Frontal cortex (tissue), 3 donors: ENCODE measurements at regions not wholly inside any gene's neighbourhood (a gene's known extent, or its start where the extent isn't known, plus 50 kb on each side); places are given as distances from the start of the nearest gene placed in this dataset.

Source experiments
- DNase-seq, 2 donors: peaks; one replicate each; pipeline ENCODE4 v3.0.0; 2012; ENCODE audit warnings: low spot score in 2 of 2
- FAIRE-seq: peaks from 2 replicates; lab custom pipeline; 2012; peaks lifted over from hg19 to GRCh38; lab: Jason Lieb, UNC
- donor health status: control.
- donor health status: control.
- donor health status: control.

DNA sequence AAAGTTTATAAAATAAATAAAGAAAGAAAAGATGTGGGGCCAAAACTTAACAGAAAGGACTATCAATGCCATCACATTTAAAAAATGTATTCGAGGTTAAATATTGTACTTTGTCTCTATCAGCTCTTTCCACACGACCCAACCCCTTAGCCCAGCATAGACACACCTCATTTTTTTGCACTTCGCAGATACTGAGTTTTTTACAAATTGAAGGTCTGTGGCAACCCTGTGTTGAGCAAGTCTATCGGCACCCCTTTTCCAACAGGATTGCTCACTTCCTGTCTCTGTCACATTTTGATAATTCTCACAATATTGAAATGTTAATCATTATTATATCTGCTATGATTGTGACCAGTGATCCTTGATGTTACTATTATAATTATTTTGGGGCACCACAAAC, 151.6 kb upstream of the TBX20 start:
- no peak for FAIRE-seq

DNA sequence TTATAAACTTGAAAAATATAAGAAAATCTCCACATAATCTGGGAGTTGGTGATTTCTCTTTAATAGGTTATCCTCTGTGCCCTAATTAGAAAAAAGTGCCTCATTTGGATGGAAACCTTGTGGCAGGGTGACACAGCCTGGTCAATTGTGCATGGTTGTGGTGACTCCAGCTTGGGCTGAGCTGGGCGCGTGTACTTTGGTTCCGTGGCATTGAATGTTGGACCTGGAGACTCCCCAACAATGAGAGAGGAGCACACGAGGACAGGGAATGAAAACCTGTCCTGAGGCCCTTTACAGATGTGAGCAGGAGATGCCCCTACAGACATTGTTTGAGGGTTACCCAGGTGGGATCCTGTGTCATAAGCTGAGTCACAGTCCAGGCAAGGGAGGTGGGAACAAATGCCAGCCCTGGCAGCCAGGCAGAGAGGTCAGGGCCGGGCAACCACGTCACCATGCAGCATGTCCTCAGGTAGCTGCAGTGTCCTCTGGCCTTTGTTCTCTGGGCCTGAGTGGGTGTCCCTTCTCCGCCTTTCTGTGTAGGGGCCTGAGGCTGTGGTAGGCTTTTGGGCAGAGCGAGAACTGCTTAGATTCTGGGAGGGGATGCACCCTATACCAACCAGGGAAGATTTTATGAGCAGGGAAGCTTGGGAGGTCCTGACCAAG, 147.4 kb upstream of the TBX20 start:
- no peak for FAIRE-seq

More for the DNA sequence above, 151.6 kb upstream of the TBX20 start:
- DNase-seq, result no peak

DNA sequence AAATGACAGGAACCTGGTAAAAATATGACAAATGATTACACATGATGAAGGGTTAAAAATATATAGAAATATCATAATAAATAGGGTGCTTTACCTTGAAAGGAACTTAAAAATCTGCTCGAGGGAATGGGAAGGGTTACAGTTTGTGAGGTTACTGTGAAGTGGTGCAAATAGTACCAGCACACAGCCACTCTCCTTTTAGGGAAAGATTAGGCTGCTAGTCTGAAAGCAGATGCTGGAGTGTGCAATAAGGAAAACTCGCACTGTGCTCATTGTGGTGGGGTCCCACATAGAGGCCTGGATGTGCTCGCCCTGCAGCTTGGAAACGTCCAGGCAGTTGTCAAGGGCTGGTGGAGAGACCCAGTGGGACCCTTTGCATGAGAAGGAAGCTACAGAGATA, 145.9 kb upstream of the TBX20 start:
- no peak for FAIRE-seq
- no peak for DNase-seq

More for the DNA sequence above, 147.4 kb upstream of the TBX20 start:
- no peak for DNase-seq

DNA sequence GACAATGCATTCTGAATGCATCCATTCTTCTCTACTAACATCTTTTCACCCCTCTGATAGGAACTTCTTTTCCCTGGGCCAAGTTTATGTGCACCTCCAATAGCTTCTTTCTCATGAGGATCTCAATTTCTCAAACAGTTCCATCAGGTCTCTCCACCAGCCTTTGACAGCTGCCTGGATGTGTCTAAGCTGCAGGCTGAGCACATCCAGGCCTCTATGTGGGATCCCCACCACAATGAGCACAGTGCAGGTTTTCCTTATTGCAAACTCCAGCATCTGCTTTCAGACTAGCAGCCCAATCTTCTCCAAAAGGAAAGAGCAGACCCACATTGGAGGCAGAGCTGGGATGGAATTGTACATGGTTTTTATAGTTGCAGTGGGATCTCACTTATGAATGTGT, 145.3 kb upstream of the TBX20 start:
- no peak for DNase-seq
- FAIRE-seq, result no peak

DNA sequence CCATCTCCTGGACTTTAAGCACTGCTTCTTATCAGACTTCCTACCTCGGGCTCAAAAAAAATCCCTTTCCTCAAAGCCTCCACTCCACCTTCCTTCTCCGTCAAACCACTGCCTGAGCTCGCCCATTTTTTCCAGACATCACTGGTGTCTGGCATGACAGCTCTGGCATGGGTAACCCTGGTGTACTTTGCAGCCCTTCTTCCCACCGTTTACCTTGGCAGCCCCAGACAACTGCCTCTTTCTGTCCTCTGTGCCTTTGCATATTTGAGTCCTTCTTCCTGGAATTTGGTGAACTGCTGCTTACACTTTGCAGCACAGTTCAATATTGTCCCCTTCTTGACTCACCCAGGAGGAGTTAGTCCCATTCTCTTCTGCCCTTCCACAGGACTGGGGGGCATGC, 144.6 kb upstream of the TBX20 start:
- no peak for FAIRE-seq
- DNase-seq, result no peak

DNA sequence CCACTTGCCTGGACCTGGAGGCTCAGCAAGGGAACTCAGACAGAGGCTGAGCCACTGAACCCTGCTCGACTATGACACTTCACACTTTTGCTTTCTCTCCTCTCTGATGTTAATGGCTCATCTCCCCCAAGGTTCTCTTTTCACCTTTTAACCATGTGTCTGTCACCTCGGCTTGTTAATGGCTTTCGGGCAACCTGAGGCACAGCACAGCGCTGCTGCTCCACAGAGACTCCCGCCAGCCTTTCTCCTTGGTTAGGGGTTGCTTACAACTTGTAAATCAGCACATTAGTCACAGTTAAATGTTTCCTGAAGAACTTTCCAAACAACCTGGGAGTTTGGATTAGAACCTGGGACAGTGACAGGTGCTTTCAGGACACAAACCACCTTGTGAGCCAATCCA, 136.2 kb upstream of the TBX20 start:
- no peak for FAIRE-seq
- no peak for DNase-seq

DNA sequence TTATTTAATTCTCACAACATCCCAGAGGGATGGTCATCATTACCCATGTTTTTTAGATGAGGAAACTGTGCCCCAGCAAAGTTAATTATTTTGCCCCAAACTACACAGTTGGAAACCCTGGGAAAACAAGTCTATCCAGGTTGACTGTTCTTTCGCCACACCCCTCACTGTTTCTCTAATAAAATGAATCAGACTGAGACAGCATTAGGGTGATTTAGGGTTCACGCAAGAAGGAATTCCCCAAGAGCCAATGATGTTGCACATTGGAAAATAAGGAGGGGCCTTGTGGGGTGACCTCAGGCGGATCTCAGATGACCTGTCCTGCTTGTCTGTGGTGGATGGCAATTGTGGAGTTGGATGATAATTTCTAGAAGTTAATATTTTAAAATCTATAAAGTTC, 135.7 kb upstream of the TBX20 start:
- no peak for FAIRE-seq
- no peak for DNase-seq

DNA sequence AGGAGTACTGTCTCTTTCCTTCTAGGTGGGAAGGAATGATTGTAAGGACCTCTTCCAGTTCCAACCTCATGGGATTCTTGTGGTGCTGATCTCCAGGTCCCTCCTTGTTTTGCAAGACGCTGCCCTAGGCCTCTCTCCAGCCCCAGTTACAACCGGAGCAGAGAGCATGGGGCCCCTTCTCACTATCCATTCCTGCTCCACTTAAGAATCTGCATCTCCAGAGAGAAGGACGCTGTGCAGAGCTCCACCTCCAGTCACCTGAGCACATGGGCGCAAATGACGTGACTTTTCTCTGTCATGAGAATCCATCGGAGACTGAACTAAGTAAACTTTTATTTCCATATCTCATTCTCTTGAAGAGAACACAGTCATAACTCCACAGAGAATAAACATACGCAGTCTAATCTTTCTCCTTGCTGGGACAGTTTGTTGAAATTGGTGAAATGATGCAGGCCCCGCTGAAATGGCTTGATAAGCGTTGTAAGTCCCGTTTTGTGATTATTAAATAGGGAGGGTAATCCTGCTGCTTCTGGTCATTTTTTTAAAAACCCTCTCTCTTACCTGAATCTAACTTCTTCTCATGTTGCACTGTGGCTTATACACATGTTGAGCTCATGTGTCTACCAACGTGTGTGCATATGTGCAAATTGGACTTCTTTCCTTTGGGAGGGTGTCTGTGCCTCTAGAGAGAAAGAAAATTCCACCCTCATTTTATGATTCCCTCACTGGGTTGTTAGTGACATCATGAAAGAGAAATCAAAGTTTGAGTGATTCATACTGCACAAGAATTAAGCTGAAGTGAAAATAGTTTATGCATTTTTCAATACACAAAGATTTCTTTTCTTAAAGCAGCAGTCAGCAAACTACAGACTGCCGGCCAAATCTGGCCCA, 133.2 kb upstream of the TBX20 start:
- FAIRE-seq, result no peak

DNA sequence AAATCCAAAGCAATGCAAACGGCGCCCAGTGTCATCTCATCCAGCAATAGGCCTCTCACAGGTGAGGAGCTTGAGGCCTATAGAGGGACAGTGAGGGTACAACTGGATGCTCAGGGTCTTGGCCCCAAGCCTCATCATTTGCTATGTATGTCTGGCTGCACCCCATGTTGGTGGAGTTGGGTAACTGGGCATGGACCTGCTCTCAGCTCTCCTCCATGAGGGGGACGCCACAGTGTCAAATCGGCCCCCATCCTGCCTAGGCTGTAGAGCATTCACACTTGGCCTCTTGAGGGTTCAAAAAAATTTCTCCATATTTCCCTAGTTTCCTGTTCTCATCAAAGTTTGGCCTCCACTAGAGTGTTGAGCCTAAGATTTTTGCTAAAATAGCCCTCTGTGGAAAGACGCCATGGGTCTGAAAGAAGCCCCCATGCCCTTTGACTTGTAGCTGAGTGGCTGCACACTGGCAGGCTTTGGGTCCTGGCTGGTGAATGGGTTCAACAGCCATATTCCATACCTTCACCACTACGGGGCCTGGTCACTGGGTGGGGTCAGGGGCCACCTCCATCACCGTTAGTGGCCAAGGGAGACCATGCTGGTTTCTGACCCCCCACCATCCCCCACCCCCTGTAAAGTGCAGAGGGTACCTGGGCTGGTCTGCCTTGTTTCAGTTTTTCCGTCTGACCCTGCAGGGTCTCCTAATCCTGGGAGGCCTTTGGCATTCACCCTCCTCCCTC, 132.3 kb upstream of the TBX20 start:
- FAIRE-seq (no peak), DNase-seq (no peak)

More for the DNA sequence above, 133.2 kb upstream of the TBX20 start:
- DNase-seq, result no peak

DNA sequence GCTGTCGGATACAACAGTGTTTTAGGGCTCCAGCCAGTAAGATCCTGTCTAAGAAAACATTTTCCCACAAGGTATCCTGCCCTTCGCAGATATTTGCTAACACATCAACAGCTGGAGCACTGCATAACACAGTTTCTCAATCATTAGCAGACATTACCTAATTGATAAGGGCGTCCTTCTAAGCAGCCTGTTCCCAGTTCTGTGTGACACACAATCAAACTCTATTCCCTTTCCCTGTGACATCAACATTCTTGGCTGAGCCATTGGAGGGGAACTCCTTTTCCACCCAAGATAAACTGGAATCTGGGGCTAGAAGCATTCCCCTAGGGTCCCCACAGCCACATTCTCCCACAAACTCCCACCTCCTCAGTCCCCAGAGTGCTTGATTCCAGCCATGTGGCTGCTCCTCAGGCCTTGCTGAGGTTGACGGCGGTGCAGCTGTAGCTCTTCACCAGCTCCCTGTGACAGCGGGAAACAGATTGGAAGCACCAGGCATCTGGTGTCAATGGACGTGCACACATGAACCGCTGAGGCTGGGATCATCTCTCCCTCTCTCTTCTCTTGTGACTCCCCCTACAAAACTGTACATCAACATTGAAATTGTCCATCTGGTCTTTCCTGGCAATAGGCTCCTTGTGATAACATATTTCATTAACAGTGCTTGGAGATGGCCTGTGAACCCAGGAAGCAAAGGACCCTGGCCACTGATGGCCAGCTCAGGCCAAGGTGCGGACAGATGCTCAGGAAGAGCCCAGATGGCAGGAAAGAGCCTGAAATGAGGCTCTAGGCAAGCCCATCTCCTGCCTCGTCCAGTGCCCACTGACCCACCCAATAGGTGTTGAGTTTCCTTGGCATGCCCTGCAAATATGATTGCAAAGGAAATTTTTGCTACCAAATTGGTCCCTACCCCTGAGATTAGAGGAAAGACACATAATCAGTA, 131.1 kb upstream of the TBX20 start:
- FAIRE-seq (no peak), DNase-seq (no peak)

DNA sequence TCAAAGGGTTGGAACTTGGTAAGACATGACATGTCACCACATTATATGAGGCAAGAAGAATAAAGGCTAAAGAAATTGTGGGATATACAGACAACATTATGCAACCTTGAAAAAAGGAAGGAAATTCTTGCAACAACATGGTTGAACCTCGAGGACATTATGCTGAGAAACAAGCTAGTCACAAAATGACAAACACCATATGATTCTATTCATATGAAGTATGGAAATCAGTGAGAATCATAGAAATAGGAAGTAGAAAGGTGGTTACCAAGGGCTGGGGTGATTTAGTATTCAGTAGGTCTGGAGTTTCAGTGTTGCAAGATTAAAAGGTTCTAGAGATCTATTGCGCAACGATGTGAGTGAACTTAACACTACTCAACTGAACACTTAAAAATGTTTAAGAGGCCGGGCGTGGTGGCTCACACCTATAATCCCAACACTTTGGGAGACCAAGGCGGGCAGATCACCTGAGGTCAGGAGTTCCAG, 126.9 kb upstream of the TBX20 start:
- DNase-seq (no peak), FAIRE-seq (no peak)

DNA sequence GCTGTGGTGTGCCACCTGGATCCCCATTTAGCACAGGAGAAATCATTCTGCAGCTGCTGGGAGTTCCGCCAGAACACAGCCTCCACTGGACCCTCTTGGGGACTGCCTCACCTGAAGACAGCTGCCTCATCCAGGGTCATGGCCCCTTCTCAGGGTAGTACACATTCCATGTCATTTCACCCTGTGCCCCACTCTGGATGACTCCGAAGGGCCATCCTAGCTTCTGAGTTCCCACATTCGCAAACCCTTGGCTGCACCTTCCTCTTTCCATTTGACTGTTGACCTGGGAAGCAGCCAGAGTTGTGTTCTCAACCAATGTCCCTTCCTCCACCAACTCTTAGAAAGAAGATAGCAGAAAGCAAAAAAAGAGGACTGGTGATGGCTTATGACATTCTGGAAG, 125.6 kb upstream of the TBX20 start:
- FAIRE-seq (no peak), DNase-seq (no peak)

DNA sequence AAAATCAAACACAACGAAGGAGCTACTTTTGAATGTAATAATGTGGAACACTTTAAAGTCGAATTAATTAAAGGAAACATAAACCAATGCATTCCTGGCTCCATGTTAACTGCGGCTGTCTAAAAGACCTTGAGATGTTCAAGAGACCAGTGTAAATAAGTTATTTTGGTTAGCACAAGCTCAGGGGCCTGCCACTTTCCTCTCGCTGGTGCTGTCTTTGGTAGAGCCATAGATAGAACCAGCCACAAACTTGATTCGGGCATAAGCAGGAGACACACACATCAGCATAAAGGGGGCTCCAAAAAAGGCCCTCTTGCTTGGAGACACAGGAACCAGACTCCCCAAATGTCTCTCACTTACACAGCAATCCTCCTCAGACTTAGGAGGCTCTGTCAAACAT, 121.6 kb upstream of the TBX20 start:
- DNase-seq, result no peak
- FAIRE-seq, result no peak

DNA sequence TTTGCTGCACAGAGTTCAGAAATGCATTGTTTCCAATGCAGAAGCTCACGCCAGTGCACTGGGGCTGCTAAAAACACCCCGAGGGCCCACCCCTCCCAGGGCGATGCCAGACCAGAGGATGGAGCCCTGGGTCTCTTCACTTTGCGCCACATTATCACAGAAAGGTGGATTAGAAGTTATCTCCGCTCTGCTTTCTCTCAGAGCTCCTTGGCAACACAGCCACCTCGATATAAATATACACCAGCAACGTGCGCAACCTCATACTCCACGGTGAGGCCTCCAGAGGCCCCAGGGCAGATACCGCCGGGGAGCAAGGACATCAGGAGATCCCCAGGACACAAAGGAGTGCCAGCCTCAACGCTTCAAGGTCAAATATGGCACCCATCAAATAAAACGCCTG, 121.0 kb upstream of the TBX20 start:
- no peak for FAIRE-seq

DNA sequence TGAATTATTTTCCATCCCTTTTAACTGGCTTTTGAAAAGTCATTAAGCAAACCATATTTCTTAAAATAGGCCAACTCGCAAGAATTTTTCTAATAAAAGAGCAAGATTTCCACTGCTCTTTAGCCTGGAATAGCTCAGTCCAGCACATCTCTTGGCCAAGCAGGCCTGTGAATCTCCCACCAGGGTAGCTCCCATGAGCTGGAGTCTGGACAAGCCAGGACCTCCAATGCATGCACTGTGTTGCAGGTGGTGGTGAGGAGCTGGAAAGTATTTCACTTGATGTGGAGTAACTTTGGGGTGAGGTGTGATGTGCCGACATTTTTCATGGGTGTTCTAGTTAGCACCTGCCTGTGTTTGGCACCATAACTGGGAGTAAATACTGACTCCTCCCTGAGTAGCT, 117.3 kb upstream of the TBX20 start:
- no peak for DNase-seq
- FAIRE-seq, result no peak

More for the DNA sequence above, 121.0 kb upstream of the TBX20 start:
- no peak for DNase-seq

DNA sequence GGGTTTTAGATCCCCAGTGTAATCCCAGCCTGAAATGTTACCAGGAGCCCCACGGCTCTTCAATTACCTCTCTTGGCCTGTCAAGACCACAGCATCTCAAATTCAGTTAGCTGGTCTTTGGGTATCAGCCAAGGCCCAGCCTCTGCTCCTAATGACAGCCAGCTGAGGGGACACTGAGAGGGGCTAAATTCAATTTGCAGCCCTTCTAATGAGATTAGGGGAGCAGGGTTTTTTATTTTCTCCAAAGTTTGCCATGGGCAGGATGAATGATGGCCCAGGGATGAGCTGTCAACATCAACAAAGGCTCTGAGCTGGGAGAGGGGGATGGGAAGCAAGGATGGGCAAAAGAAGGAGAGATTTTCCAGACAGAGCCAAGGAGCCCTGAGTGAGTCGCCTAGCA, 116.8 kb upstream of the TBX20 start:
- FAIRE-seq (no peak), DNase-seq (no peak)

DNA sequence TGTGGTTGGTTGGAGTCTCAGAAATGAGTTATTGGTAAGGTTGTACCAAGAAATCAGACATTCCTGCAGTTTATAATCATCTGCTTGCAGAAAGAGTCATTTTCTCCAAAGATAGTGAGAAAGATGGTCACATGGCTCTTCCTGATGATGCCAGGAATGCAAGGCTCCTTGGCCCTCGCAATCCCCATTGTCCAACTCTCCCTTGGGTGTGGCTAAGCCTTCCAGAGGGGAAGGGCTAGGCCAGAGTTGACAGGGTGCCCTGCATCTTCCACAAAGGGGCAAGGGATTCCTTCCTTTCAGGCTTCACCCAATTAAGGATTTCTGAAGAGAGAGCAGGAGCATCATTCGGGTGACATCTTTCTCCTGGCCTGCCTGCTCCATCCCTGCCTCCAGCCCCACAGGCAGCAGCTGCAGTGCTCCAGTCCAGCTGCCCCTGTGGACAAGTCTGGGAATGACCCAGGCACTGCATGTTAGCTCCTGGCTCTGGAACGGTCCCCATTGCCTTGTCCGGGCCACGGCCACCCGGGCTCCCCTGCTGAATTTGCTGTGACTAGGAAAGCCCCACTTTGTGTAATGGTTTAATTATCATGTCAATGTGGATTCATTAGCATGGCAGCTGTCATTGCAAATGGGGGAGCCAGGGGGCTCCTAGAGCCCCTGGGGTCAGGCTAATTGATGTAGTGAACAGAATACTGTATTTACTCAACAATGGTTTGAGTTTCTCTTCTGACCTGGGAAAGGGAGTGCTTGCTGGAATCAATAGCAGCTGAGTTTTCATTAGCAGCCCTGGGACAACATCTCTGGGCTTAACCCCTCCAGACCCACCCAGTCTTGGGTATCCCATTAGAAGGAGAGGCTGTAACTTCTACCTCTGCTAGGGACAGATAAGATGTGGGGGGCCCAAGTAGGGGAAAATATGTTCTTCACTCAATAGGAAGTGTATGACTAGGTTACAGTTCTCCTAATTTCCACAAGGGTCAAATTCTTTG, 112.6 kb upstream of the TBX20 start:
- DNase-seq (no peak), FAIRE-seq (no peak)

DNA sequence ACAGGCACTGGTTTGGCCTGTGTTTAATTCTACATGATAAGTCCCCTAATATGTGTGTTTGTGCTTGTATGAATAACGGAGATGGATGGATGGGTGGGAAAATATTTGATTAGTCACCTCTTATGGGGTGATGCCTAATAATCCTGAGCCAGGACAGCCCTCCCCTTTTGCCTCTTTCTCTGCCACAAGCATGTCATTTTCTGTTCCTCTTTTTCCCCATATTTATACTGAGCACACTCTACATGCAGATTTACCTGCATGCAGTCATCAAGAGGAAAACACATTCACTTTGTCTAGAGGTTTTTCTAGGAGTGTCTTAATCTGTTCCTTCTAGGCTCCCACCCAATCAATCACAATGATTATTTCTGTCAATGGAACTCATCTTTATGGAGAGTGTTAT, 111.6 kb upstream of the TBX20 start:
- no peak for DNase-seq
- no peak for FAIRE-seq
